Body of pancreas (tissue), 4 donors: ENCODE measurements at regions not wholly inside any gene's neighbourhood (a gene's known extent, or its start where the extent isn't known, plus 50 kb on each side); places are given as distances from the start of the nearest gene placed in this dataset.

Experiments used
- ATAC-seq: fragments of 150-250 bp; one replicate; pipeline ENCODE4 v1.9.1; 2016
- DNase-seq, 4 donors: peaks; one replicate each; pipeline ENCODE4 v3.0.0-alpha.2; 2019
- H3K27ac ChIP-seq, 4 donors: fragments of 200-600 bp; sonication (generic); 1 replicate in 3 of 4; 2 replicates in 1 of 4; pipeline versions ENCODE4 v1.5.1 to v1.6.1; 2016 to 2019; ENCODE audit warnings: mild to moderate bottlenecking in 1 of 4, mixed read lengths in 1 of 4, moderate library complexity in 1 of 4
- H3K27me3 ChIP-seq, 2 donors: fragments of 200-600 bp; sonication (generic); one replicate each; pipeline ENCODE4 v1.6.0; 2016; ENCODE audit warnings: mild to moderate bottlenecking in 1 of 2
- H3K36me3 ChIP-seq, 2 donors: fragments of 200-600 bp; sonication (generic); replicated peaks in 1 of 2; 2 replicates each; pipeline ENCODE4 v1.5.1; 2016; ENCODE audit warnings: low read depth in 2 of 2; ENCODE audit not compliant: insufficient read depth in 1 of 2
- H3K4me1 ChIP-seq: fragments of 200-600 bp; sonication (generic); one replicate; pipeline ENCODE4 v1.6.0; 2016
- H3K4me3 ChIP-seq, 2 donors: fragments of 200-600 bp; sonication (generic); 1 replicate in 1 of 2; 2 replicates in 1 of 2; pipeline ENCODE4 v1.5.1; 2016 to 2019
- H3K9me3 ChIP-seq, 3 donors: fragments of 200-600 bp; sonication (generic); 1 replicate in 2 of 3; 2 replicates in 1 of 3; pipeline ENCODE4 v1.5.1; 2016
- CTCF ChIP-seq, 7 experiments: fragments of 450-650 bp in 4 of 7; fragments of 200-600 bp in 3 of 7; sonication (generic) in 3 of 7; IDR thresholded peaks; one replicate each; pipeline ENCODE4 v1.5.1; 2016 to 2019; ENCODE audit warnings: antibody characterized with exemption in 7 of 7
- POLR2A ChIP-seq, 3 donors: fragments of 450-650 bp; IDR thresholded peaks; one replicate each; pipeline ENCODE4 v1.6.1; 2016; ENCODE audit warnings: antibody characterized with exemption in 3 of 3, mild to moderate bottlenecking in 2 of 3
- WGBS, 2 donors: methylation state at CpG; one replicate each; pipeline ENCODE4 v1.1.5; 2017; 5-methylcytosine and 5-hydroxymethylcytosine counted together
- intact Hi-C: fragments of 100-400 bp; cut with DNase I; formaldehyde crosslinking; loops from one replicate; pipeline ENCODE4 v1.15.1; 2023

- 93 to 96% methylated on average over 2 of the region's 2 CpGs for WGBS, 2 donors
- DNase-seq (no peak), ATAC-seq (no peak)
- peaks cover 17% of the 10 kb centered on the region for H3K4me1 ChIP-seq
- intact Hi-C loops: no loop called here
- no peaks in the 10 kb centered on the region for H3K9me3 ChIP-seq
- H3K36me3 ChIP-seq: no peaks in the 10 kb centered on the region
- no peak overlapping the region for H3K4me3 ChIP-seq
- H3K27ac ChIP-seq: no peak overlapping the region
- H3K27me3 ChIP-seq: no peaks in the 10 kb centered on the region
- TF ChIP-seq CTCF (IDR thresholded peaks at IDR 0.05) (no peak), POLR2A (IDR thresholded peaks at IDR 0.05) (no peak)
Measured at GRCh38 chr5:125657936-125658335, 765.3 kb upstream of the GRAMD2B start.

- intact Hi-C loops: no loop called here
- Histone ChIP-seq H3K9me3 (no peaks in the 10 kb centered on the region), H3K27me3 (no peaks in the 10 kb centered on the region), H3K4me3 (no peak overlapping the region), H3K36me3 (no peaks in the 10 kb centered on the region), H3K27ac (no peak overlapping the region), H3K4me1 (peaks cover 14% of the 10 kb centered on the region)
- 66 to 70% methylated on average over 2 of the region's 2 CpGs for WGBS, 2 donors
- no peak for DNase-seq
- no peak for TF ChIP-seq POLR2A (IDR thresholded peaks at IDR 0.05)
- TF ChIP-seq CTCF (IDR thresholded peaks at IDR 0.05): no peak
- no peak for ATAC-seq
Measured at GRCh38 chr5:125659316-125660023, 763.7 kb upstream of the GRAMD2B start.

- no peak for TF ChIP-seq CTCF (IDR thresholded peaks at IDR 0.05)
- TF ChIP-seq POLR2A (IDR thresholded peaks at IDR 0.05): no peak
- Histone ChIP-seq H3K4me3 (no peak overlapping the region), H3K27me3 (no peaks in the 10 kb centered on the region), H3K9me3 (no peaks in the 10 kb centered on the region), H3K4me1 (peaks cover 7% of the 10 kb centered on the region), H3K36me3 (no peaks in the 10 kb centered on the region), H3K27ac (no peak overlapping the region)
- 85 to 91% methylated on average over 1 of the region's 1 CpG for WGBS, 2 donors
- no peak for ATAC-seq
- intact Hi-C loops: no loop called here
- no peak for DNase-seq
Measured at GRCh38 chr5:125660231-125660895, 762.8 kb upstream of the GRAMD2B start.

GRCh38 chr5:125661584-125661983, 761.6 kb upstream of the GRAMD2B start:
- no peak for DNase-seq
- Histone ChIP-seq H3K27me3 (no peaks in the 10 kb centered on the region), H3K4me3 (no peak overlapping the region), H3K36me3 (no peaks in the 10 kb centered on the region), H3K9me3 (no peaks in the 10 kb centered on the region), H3K4me1 (no peaks in the 10 kb centered on the region), H3K27ac (no peak overlapping the region)
- WGBS, 2 donors: 88 to 94% methylated on average over 1 of the region's 1 CpG
- intact Hi-C loops: no loop called here
- TF ChIP-seq CTCF (IDR thresholded peaks at IDR 0.05) (no peak), POLR2A (IDR thresholded peaks at IDR 0.05) (no peak)
- no peak for ATAC-seq

GRCh38 chr5:125668884-125669283, 754.3 kb upstream of the GRAMD2B start:
- TF ChIP-seq POLR2A (IDR thresholded peaks at IDR 0.05): no peak
- H3K27me3 ChIP-seq: no peaks in the 10 kb centered on the region
- H3K4me3 ChIP-seq: no peak overlapping the region
- no peak for ATAC-seq
- no peaks in the 10 kb centered on the region for H3K9me3 ChIP-seq
- H3K36me3 ChIP-seq: no peaks in the 10 kb centered on the region
- intact Hi-C loops: no loop called here
- no peak overlapping the region for H3K27ac ChIP-seq
- peak in 1 of 4 donors; percentile 5 for DNase-seq
- no peaks in the 10 kb centered on the region for H3K4me1 ChIP-seq
